ENCODE measurements at regions not wholly inside any gene's neighbourhood (a gene's known extent, or its start where the extent isn't known, plus 50 kb on each side); places are given as distances from the start of the nearest gene placed in this dataset.

DNA sequence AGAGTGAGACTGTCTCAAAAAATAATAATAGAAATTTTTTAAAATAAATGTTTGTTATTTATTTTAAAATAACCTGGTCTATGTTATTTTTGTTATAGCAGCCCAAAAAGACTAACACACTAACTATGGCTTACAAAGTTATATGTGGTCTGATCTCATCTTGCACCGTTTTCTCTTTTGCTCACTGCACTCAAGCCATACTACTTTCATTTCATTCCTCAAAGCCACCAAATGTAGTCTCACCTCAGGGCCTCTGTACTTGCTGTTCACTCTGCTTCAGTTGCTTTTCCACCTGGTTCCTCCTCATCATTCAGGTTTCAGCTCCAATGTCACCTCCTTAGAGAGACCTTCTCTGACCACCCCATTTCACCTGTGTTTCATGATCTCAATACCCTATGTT, 55.2 kb upstream of the MDM1 start:
- no peak for DNase-seq (ENCODE audit: extremely low spot score, unreplicated experiment)
- peaks cover 5% of the 10 kb centered on the region for H3K36me3 Mint-ChIP-seq (ENCODE audit: unreplicated experiment)
- H3K4me3 Mint-ChIP-seq (ENCODE audit: unreplicated experiment): no peak overlapping the region
- no peaks in the 10 kb centered on the region for H3K4me1 Mint-ChIP-seq (ENCODE audit: unreplicated experiment)
- no peak overlapping the region for H3K27ac Mint-ChIP-seq (ENCODE audit: unreplicated experiment)
- H3K9me3 Mint-ChIP-seq (ENCODE audit: unreplicated experiment): peaks cover 10% of the 10 kb centered on the region
- H3K27me3 Mint-ChIP-seq (ENCODE audit: unreplicated experiment): peaks cover 26% of the 10 kb centered on the region
- TF ChIP-seq, protein P1, sequence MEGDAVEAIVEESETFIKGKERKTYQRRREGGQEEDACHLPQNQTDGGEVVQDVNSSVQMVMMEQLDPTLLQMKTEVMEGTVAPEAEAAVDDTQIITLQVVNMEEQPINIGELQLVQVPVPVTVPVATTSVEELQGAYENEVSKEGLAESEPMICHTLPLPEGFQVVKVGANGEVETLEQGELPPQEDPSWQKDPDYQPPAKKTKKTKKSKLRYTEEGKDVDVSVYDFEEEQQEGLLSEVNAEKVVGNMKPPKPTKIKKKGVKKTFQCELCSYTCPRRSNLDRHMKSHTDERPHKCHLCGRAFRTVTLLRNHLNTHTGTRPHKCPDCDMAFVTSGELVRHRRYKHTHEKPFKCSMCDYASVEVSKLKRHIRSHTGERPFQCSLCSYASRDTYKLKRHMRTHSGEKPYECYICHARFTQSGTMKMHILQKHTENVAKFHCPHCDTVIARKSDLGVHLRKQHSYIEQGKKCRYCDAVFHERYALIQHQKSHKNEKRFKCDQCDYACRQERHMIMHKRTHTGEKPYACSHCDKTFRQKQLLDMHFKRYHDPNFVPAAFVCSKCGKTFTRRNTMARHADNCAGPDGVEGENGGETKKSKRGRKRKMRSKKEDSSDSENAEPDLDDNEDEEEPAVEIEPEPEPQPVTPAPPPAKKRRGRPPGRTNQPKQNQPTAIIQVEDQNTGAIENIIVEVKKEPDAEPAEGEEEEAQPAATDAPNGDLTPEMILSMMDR (IDR thresholded peaks at IDR 0.05): no peak

DNA sequence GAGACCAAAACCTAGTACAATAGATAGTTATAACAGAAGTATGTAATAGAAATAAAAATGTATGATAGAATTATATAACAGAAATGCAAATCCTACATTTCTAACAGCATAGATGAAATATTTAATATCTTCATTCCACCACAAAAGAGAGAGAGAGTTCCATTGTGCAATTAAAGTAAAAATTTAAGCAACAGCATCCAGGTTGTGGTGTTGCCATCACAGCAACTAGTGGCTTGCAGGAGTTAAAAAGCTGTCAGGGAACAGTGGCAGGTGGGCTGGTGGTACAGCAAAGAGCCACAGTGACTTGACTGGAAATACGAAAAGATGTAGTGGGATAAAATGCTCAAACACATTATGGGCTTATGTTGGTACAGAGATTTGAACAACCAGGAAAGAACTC, 57.1 kb upstream of the MDM1 start:
- Mint-ChIP-seq H3K4me3 (ENCODE audit: unreplicated experiment) (no peak overlapping the region), H3K9me3 (ENCODE audit: unreplicated experiment) (peaks cover 10% of the 10 kb centered on the region), H3K27me3 (ENCODE audit: unreplicated experiment) (peaks cover 26% of the 10 kb centered on the region), H3K36me3 (ENCODE audit: unreplicated experiment) (peaks cover 5% of the 10 kb centered on the region), H3K27ac (ENCODE audit: unreplicated experiment) (no peak overlapping the region), H3K4me1 (ENCODE audit: unreplicated experiment) (no peaks in the 10 kb centered on the region)
- TF ChIP-seq, protein P1 (IDR thresholded peaks at IDR 0.05): no peak
- DNase-seq (ENCODE audit: extremely low spot score, unreplicated experiment): no peak

DNA sequence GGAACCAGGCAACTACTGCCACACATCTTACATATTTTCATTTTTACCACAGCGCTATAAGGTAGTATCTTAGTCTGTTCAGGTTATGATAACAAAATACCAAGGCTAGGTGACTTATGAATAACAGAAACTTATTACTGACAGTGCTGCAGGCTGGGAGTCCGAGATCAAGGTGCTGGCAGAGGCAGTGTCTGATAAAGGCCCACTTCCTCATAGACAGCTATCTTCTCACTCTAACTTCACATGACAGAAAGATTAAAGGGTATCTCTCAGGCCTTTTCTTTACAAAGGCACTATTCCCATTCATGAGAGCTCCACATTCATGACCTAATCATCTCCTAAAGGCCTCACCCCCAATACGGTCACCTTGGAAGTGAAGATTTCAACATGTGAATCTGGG, 59.8 kb upstream of the MDM1 start:
- Mint-ChIP-seq H3K36me3 (ENCODE audit: unreplicated experiment) (peaks cover 5% of the 10 kb centered on the region), H3K4me3 (ENCODE audit: unreplicated experiment) (no peak overlapping the region), H3K27ac (ENCODE audit: unreplicated experiment) (no peak overlapping the region), H3K9me3 (ENCODE audit: unreplicated experiment) (peaks cover 10% of the 10 kb centered on the region), H3K27me3 (ENCODE audit: unreplicated experiment) (peaks cover 4% of the 10 kb centered on the region), H3K4me1 (ENCODE audit: unreplicated experiment) (no peaks in the 10 kb centered on the region)
- DNase-seq (ENCODE audit: extremely low spot score, unreplicated experiment): no peak
- TF ChIP-seq, protein P1 (IDR thresholded peaks at IDR 0.05): no peak

DNA sequence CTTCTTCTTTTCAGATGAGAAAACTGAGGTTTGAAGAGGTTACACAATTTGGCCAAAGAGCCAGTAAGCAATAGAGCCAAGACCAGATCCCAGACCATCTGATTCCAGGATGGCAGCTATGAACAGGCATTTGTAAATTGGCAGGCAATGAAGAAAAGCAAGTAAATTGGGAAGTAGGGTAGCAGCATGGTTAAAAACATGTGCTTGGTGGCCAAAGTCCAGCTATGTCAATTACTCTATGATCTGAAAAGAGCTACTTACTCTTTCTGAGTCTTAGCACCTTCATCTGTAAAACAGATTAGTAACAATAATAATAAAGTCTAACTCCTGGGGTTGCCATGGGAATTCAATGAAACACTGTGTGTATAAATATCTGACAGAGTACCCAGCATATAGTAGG, 60.2 kb upstream of the MDM1 start:
- DNase-seq (ENCODE audit: extremely low spot score, unreplicated experiment): no peak

DNA sequence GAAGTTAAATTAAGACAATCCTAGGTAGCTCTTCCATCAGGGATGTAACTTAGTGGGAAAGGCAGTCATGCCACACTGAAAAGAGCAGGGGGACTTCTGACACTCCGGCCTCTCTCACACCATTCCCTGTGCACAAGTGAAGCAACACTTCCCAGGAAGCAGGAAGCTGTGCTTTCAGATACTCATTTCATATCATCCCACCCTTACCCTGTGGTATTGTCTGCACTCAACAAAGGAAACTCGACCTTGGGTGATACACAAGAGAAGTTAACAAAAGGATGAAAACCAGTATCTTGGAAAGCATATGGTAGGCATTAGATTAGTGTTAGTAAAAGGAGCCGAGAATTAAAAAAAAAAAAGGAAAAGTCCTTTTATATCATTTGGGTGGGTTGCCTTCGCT, 61.3 kb upstream of the MDM1 start:
- no peak overlapping the region for H3K27ac Mint-ChIP-seq (ENCODE audit: unreplicated experiment)
- DNase-seq (ENCODE audit: extremely low spot score, unreplicated experiment): no peak
- peaks cover 10% of the 10 kb centered on the region for H3K9me3 Mint-ChIP-seq (ENCODE audit: unreplicated experiment)
- no peaks in the 10 kb centered on the region for H3K4me1 Mint-ChIP-seq (ENCODE audit: unreplicated experiment)
- TF ChIP-seq, protein P1 (IDR thresholded peaks at IDR 0.05): no peak
- H3K4me3 Mint-ChIP-seq (ENCODE audit: unreplicated experiment): no peak overlapping the region
- peaks cover 3% of the 10 kb centered on the region for H3K27me3 Mint-ChIP-seq (ENCODE audit: unreplicated experiment)
- H3K36me3 Mint-ChIP-seq (ENCODE audit: unreplicated experiment): peaks cover 5% of the 10 kb centered on the region

More for the DNA sequence above, 60.2 kb upstream of the MDM1 start:
- Mint-ChIP-seq H3K4me1 (ENCODE audit: unreplicated experiment) (no peaks in the 10 kb centered on the region), H3K27me3 (ENCODE audit: unreplicated experiment) (peaks cover 3% of the 10 kb centered on the region), H3K4me3 (ENCODE audit: unreplicated experiment) (no peak overlapping the region), H3K27ac (ENCODE audit: unreplicated experiment) (no peak overlapping the region), H3K9me3 (ENCODE audit: unreplicated experiment) (peaks cover 10% of the 10 kb centered on the region), H3K36me3 (ENCODE audit: unreplicated experiment) (peaks cover 5% of the 10 kb centered on the region)
- TF ChIP-seq, protein P1 (IDR thresholded peaks at IDR 0.05): no peak
